ENCODE measurements at regions not wholly inside any gene's neighbourhood (a gene's known extent, or its start where the extent isn't known, plus 50 kb on each side); places are given as distances from the start of the nearest gene placed in this dataset.

- H3K36me3 Mint-ChIP-seq (ENCODE audit: low read depth) = no peaks in the 10 kb centered on the region
- H3K9me3 Mint-ChIP-seq = no peaks in the 10 kb centered on the region
- H3K4me1 Mint-ChIP-seq = peaks cover 61% of the 10 kb centered on the region
- peak overlapping the region in 2 of 3 experiments; percentile 91 to 98 for H3K27ac Mint-ChIP-seq
- TF ChIP-seq CTCF (IDR thresholded peaks at IDR 0.05; ENCODE audit: unreplicated experiment in 3 of 3) = no peak
- H3K4me3 Mint-ChIP-seq = no peak overlapping the region
- H3K27me3 Mint-ChIP-seq (ENCODE audit: low read depth) = no peaks in the 10 kb centered on the region
Measured at GRCh38 chr9:2497666-2498400, 123.8 kb upstream of the VLDLR start.

- no peak overlapping the region for H3K4me3 Mint-ChIP-seq
- H3K27me3 Mint-ChIP-seq (ENCODE audit: low read depth) = no peaks in the 10 kb centered on the region
- peaks cover 4% of the 10 kb centered on the region for H3K36me3 Mint-ChIP-seq (ENCODE audit: low read depth)
- no peak for TF ChIP-seq CTCF (IDR thresholded peaks at IDR 0.05; ENCODE audit: unreplicated experiment in 3 of 3)
- peaks cover 48% of the 10 kb centered on the region for H3K4me1 Mint-ChIP-seq
- H3K9me3 Mint-ChIP-seq = no peaks in the 10 kb centered on the region
- H3K27ac Mint-ChIP-seq = peak overlapping the region in 1 of 3 experiments; percentile 98
Measured at GRCh38 chr9:2502210-2502609, 119.4 kb upstream of the VLDLR start.

- H3K4me1 Mint-ChIP-seq = peaks cover 45% of the 10 kb centered on the region
- H3K36me3 Mint-ChIP-seq (ENCODE audit: low read depth) = peaks cover 4% of the 10 kb centered on the region
- H3K27me3 Mint-ChIP-seq (ENCODE audit: low read depth) = no peaks in the 10 kb centered on the region
- no peak overlapping the region for H3K4me3 Mint-ChIP-seq
- TF ChIP-seq CTCF (IDR thresholded peaks at IDR 0.05; ENCODE audit: unreplicated experiment in 3 of 3) = no peak
- no peaks in the 10 kb centered on the region for H3K9me3 Mint-ChIP-seq
- peak overlapping the region in 1 of 3 experiments; percentile 98 for H3K27ac Mint-ChIP-seq
Measured at GRCh38 chr9:2502760-2503159, 118.8 kb upstream of the VLDLR start.

GRCh38 chr9:2506321-2506720 is 115.3 kb upstream of the VLDLR start:
- peaks cover 17% of the 10 kb centered on the region for H3K4me1 Mint-ChIP-seq
- H3K27ac Mint-ChIP-seq = peak overlapping the region in 2 of 3 experiments; percentile 22 to 65
- no peak for TF ChIP-seq CTCF (IDR thresholded peaks at IDR 0.05; ENCODE audit: unreplicated experiment in 3 of 3)
- no peak overlapping the region for H3K4me3 Mint-ChIP-seq
- peaks cover 7% of the 10 kb centered on the region for H3K36me3 Mint-ChIP-seq (ENCODE audit: low read depth)
- H3K9me3 Mint-ChIP-seq = peaks cover 16% of the 10 kb centered on the region
- no peaks in the 10 kb centered on the region for H3K27me3 Mint-ChIP-seq (ENCODE audit: low read depth)

GRCh38 chr9:2523591-2523990 is 98.0 kb upstream of the VLDLR start:
- peaks cover 34% of the 10 kb centered on the region for H3K36me3 Mint-ChIP-seq (ENCODE audit: low read depth)
- no peak overlapping the region for H3K4me3 Mint-ChIP-seq
- H3K27ac Mint-ChIP-seq = peak overlapping the region in 2 of 3 experiments; percentile 50 to 80
- no peak for TF ChIP-seq CTCF (IDR thresholded peaks at IDR 0.05; ENCODE audit: unreplicated experiment in 3 of 3)
- no peaks in the 10 kb centered on the region for H3K27me3 Mint-ChIP-seq (ENCODE audit: low read depth)
- peaks cover 20% of the 10 kb centered on the region for H3K4me1 Mint-ChIP-seq
- H3K9me3 Mint-ChIP-seq = peaks cover 30% of the 10 kb centered on the region

- TF ChIP-seq CTCF (IDR thresholded peaks at IDR 0.05; ENCODE audit: unreplicated experiment in 3 of 3) = no peak
- Mint-ChIP-seq H3K36me3 (ENCODE audit: low read depth) (peaks cover 27% of the 10 kb centered on the region), H3K9me3 (peaks cover 22% of the 10 kb centered on the region), H3K4me1 (peaks cover 20% of the 10 kb centered on the region), H3K27ac (no peak overlapping the region), H3K27me3 (ENCODE audit: low read depth) (no peaks in the 10 kb centered on the region), H3K4me3 (no peak overlapping the region)
Measured at GRCh38 chr9:2524601-2525000, 97.0 kb upstream of the VLDLR start.

Measured in nephron (organoid).